ENCODE measurements at regions not wholly inside any gene's neighbourhood (a gene's known extent, or its start where the extent isn't known, plus 50 kb on each side); places are given as distances from the start of the nearest gene placed in this dataset.
"Not testable (repeated sequence)": the region's sequence is repeated elsewhere in the genome, so short reads cannot be mapped to it uniquely, and the experiment has no call there.

DNA sequence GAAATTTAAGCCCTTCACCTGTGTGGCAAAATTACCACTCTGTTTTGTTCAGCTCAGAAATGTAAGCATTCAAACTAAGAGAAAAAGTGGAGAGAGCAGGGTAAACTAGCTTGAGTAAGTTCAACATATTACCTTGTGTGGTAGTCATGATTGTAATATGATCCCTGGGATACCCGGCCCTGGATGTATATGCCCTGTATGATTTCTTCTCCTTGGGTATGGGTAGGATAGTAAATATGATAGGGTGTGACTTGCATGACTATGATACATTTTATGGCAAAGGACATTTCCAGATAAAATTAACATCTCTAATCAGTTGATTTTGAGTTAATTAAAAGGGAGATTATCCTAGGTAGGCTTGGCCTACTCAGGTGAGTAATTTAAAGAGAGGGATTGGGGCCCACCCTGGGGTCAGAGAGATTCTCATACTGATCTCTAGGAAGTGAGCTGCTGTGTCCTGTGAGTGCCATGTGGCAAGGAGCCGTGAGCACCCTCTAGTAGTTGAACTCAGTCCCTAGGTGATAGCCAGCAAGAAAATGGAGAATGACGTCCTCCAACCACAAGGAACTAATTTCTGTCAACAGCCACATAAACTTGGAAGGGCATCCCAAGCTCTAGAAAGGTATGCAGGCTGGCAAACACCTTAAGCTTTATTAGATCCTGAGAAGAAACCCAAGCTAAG is 62.2 kb upstream of the ANXA1 start:
- Histone ChIP-seq H3K4me1 (peaks cover 6% of the 10 kb centered on the region), H3K9me3 (no peaks in the 10 kb centered on the region), H3K27ac (no peak overlapping the region), H3K4me3 (no peak overlapping the region), H3K36me3 (no peaks in the 10 kb centered on the region), H3K27me3 (no peaks in the 10 kb centered on the region)
- TF ChIP-seq POLR2AphosphoS5 (IDR thresholded peaks at IDR 0.05; ENCODE audit: insufficient read depth in 1 of 2, low read depth in 1 of 2): no peak
- no peak for TF ChIP-seq POLR2A (IDR thresholded peaks at IDR 0.05)
- TF ChIP-seq, protein P1, sequence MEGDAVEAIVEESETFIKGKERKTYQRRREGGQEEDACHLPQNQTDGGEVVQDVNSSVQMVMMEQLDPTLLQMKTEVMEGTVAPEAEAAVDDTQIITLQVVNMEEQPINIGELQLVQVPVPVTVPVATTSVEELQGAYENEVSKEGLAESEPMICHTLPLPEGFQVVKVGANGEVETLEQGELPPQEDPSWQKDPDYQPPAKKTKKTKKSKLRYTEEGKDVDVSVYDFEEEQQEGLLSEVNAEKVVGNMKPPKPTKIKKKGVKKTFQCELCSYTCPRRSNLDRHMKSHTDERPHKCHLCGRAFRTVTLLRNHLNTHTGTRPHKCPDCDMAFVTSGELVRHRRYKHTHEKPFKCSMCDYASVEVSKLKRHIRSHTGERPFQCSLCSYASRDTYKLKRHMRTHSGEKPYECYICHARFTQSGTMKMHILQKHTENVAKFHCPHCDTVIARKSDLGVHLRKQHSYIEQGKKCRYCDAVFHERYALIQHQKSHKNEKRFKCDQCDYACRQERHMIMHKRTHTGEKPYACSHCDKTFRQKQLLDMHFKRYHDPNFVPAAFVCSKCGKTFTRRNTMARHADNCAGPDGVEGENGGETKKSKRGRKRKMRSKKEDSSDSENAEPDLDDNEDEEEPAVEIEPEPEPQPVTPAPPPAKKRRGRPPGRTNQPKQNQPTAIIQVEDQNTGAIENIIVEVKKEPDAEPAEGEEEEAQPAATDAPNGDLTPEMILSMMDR (IDR thresholded peaks at IDR 0.05): no peak
- no peak for DNase-seq (ENCODE audit: extremely low spot score in 2 of 2)
- intact Hi-C loops (cut with DNase I): loop anchor here (10.0 kb wide), 1 partner anchor 235 kb away; no protein-coding TSS in a partner anchor

DNA sequence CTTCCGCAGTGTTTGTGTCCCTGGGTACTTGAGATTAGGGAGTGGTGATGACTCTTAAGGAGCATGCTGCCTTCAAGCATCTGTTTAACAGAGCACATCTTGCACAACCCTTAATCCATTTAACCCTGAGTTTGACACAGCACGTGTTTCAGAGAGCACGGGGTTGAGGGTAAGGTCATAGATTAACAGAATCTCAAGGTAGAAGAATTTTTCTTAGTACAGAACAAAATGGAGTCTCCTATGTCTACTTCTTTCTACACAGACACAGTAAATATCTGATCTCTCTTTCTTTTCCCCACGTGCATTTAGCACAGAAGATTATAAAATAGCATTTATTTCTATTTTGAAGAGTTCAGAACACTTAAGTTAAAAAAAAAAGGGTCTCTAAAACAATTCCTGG is 63.8 kb upstream of the ANXA1 start:
- not testable (repeated sequence) for H3K4me1 ChIP-seq; H3K36me3 ChIP-seq; DNase-seq (ENCODE audit: extremely low spot score in 2 of 2); H3K9me3 ChIP-seq; H3K27me3 ChIP-seq; H3K4me3 ChIP-seq; H3K27ac ChIP-seq
- intact Hi-C loops (cut with DNase I): loop anchor here (10.0 kb wide), 1 partner anchor 233 kb away; no protein-coding TSS in a partner anchor

DNA sequence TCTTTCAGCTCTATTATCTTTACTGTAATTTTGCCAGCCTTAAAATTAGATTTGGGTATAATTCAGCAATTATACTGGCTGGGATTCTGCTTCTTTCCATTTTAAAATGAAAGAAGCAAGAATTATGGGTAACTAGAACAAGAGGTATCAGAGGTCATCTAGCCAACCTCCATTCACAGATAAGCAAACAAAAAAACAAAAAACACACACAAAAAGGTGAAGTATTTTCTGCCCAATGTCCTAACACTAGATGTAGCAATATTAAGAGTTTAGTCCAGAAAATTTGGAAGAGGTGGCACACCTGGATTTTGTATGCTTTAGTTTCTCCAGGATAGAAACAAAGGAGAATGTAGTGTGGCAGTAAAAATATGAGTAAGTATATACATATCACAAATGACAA is 68.1 kb upstream of the ANXA1 start:
- Histone ChIP-seq H3K27ac (no peak overlapping the region), H3K27me3 (no peaks in the 10 kb centered on the region), H3K36me3 (no peaks in the 10 kb centered on the region), H3K4me3 (no peak overlapping the region), H3K4me1 (no peaks in the 10 kb centered on the region), H3K9me3 (no peaks in the 10 kb centered on the region)
- intact Hi-C loops (cut with DNase I): loop anchor here (10.0 kb wide), 1 partner anchor 229 kb away; no protein-coding TSS in a partner anchor
- no peak for DNase-seq (ENCODE audit: extremely low spot score in 2 of 2)
- no peak for TF ChIP-seq POLR2AphosphoS5 (IDR thresholded peaks at IDR 0.05; ENCODE audit: insufficient read depth in 1 of 2, low read depth in 1 of 2)
- no peak for TF ChIP-seq POLR2A (IDR thresholded peaks at IDR 0.05)
- TF ChIP-seq, protein P1 (IDR thresholded peaks at IDR 0.05): no peak

DNA sequence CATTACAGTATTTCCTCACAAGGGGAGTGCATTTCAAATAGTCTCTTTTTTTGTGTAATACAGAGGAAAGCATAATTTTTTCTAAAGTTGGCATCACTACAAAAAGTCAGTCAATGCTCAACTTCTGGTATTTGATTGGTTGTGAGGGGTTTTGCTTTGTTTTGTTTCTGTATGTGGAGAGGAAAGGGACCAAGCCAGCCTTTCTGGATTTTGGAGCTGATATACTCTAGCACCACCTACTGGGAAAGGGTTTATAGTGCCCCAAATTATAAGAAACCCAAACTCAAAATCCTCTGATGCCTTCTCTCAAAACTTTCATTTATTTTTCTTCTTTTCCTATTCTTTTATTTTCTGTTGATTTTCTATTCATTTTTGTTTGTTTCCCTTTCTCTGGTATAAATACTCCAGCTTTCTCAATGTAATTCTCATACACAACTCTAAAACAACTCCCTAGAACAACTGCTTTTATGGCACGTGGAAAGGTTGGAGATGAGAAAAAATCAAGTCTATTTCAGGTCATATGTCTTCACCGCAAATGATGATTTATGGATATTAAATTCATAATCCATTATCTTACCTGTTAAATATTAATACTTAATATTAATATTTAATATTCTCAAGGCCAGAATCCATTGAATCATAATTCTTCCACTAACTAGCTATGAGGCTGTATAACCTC is 69.5 kb upstream of the ANXA1 start:
- no peaks in the 10 kb centered on the region for H3K4me1 ChIP-seq
- intact Hi-C loops (cut with DNase I): loop anchor here (10.0 kb wide), 1 partner anchor 227 kb away; no protein-coding TSS in a partner anchor
- DNase-seq (ENCODE audit: extremely low spot score in 2 of 2): no peak
- H3K27me3 ChIP-seq: no peaks in the 10 kb centered on the region
- no peak for TF ChIP-seq POLR2AphosphoS5 (IDR thresholded peaks at IDR 0.05; ENCODE audit: insufficient read depth in 1 of 2, low read depth in 1 of 2)
- TF ChIP-seq, protein P1 (IDR thresholded peaks at IDR 0.05): peak; percentile 43 to 81 (median 48)
- H3K9me3 ChIP-seq: no peaks in the 10 kb centered on the region
- no peak overlapping the region for H3K27ac ChIP-seq
- no peak overlapping the region for H3K4me3 ChIP-seq
- H3K36me3 ChIP-seq: no peaks in the 10 kb centered on the region

DNA sequence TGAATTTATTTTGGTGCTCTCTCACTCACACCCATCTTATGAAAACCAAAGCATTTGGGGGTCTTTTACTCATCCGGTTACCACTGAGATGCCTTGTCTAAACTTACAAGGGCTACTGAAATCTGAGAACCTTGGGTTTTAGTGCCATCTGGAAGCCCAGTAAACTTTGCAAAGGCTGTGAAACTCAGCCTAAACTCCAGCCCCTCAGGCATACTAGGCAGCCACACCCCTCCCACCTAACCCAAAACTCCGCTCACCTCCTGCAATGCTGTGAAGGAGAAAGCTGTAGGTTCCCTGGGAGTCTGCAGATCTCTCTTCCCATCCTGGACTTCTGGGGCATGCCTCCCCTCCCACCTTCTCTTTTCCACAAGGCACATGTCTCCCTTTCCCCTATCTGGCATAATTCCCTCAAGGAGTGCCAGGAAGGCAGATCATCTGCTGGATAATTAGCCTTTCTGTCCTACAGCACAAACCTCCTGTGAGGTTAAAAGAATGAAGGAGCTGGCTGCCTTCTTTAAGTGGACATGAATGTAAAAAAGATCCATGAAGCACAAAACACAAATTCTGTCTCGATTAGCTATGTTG is 71.5 kb upstream of the ANXA1 start:
- intact Hi-C loops (cut with DNase I): loop anchor here (10.0 kb wide), 1 partner anchor 225 kb away; no protein-coding TSS in a partner anchor
- Histone ChIP-seq H3K27ac (no peak overlapping the region), H3K36me3 (no peaks in the 10 kb centered on the region), H3K4me1 (no peaks in the 10 kb centered on the region), H3K4me3 (no peak overlapping the region), H3K27me3 (no peaks in the 10 kb centered on the region), H3K9me3 (no peaks in the 10 kb centered on the region)
- no peak for TF ChIP-seq POLR2A (IDR thresholded peaks at IDR 0.05)
- no peak for TF ChIP-seq POLR2AphosphoS5 (IDR thresholded peaks at IDR 0.05; ENCODE audit: insufficient read depth in 1 of 2, low read depth in 1 of 2)
- TF ChIP-seq, protein P1 (IDR thresholded peaks at IDR 0.05): no peak
- no peak for DNase-seq (ENCODE audit: extremely low spot score in 2 of 2)
